HCT116 (cell line): ENCODE measurements at regions not wholly inside any gene's neighbourhood (a gene's known extent, or its start where the extent isn't known, plus 50 kb on each side); places are given as distances from the start of the nearest gene placed in this dataset.

Experiments
- ATAC-seq: fragments of 200-7000 bp; cut with Tn5 transposase; 2 replicates; pipeline ENCODE4 v1.9.1; 2020; ENCODE audit warnings: mild to moderate bottlenecking, moderate library complexity
- BruUV-seq: library from RNA; stranded (reverse); fragments of 400-500 nt; replicated peaks from 2 replicates; lab custom pipeline; 2021; lab: Mats Ljungman, UMichigan
- CTCF ChIA-PET: fragments of 300-600 bp; sonication (Branson Sonifier 250); formaldehyde crosslinking; loops from one replicate; lab custom pipeline; 2021; ENCODE audit warnings: antibody characterized with exemption; lab: Charles Lee
- POLR2A ChIA-PET: fragments of 300-600, 350-600 bp; sonication (Branson Sonifier 250); formaldehyde crosslinking; loops from one replicate; lab custom pipeline; 2021; ENCODE audit warnings: antibody characterized with exemption; lab: Charles Lee
- RAD21 ChIA-PET, 2 experiments: fragments of 300-600 bp; sonication (Branson Sonifier 250); formaldehyde crosslinking; loops; one replicate each; lab custom pipeline; 2023; ENCODE audit warnings: low total read pairs in 2 of 2; ENCODE audit not compliant: uncharacterized antibody in 2 of 2, unreplicated experiment in 2 of 2, low non-redundant PET in 1 of 2; lab: Charles Lee
- DNase-seq: peaks from one replicate; pipeline ENCODE4 v3.0.0-alpha.2; 2010; ENCODE audit warnings: low read depth, low spot score
- H2AFZ ChIP-seq: fragments of 200-600 bp; shearing (Covaris generic), sonication (generic); 2 replicates; pipeline ENCODE4 v1.6.1; 2017; ENCODE audit warnings: low read depth, mixed run types, mixed read lengths, antibody characterized with exemption, low read length; ENCODE audit not compliant: poor library complexity, severe bottlenecking
- H3K27ac ChIP-seq: 2 replicates; pipeline ENCODE4 v1.5.1; 2012; ENCODE audit warnings: low read depth, low read length
- H3K27me3 ChIP-seq: fragments of 200-600 bp; sonication (generic); 2 replicates; pipeline ENCODE4 v1.6.1; 2016; ENCODE audit warnings: mixed run types, low read length, mixed read lengths; ENCODE audit not compliant: insufficient read depth
- H3K36me3 ChIP-seq, 2 experiments: fragments of 200-500 bp in 1 of 2; fragments of 200-600 bp in 1 of 2; sonication (Bioruptor generic) in 1 of 2; sonication (generic) in 1 of 2; 2 replicates each; pipeline versions ENCODE4 v1.5.1 to v1.6.1; 2014 to 2016; ENCODE audit warnings: low read length in 2 of 2, inconsistent platforms in 1 of 2, mixed read lengths in 1 of 2, mixed run types in 1 of 2; ENCODE audit not compliant: insufficient read depth in 2 of 2, control insufficient read depth in 1 of 2
- H3K4me1 ChIP-seq, 2 experiments: fragments of 200-600 bp in 1 of 2; sonication (generic) in 1 of 2; 2 replicates each; pipeline versions ENCODE4 v1.5.1 to v1.6.1; 2012 to 2017; ENCODE audit warnings: low read length in 2 of 2, inconsistent platforms in 1 of 2, mild to moderate bottlenecking in 1 of 2, mixed read lengths in 1 of 2, mixed run types in 1 of 2, moderate library complexity in 1 of 2; ENCODE audit not compliant: insufficient read depth in 2 of 2, control insufficient read depth in 1 of 2
- H3K4me2 ChIP-seq: fragments of 200-600 bp; sonication (generic); 2 replicates; pipeline ENCODE4 v1.6.1; 2017; ENCODE audit warnings: mixed run types, low read length, mixed read lengths
- H3K4me3 ChIP-seq, 2 experiments: fragments of 200-600 bp in 1 of 2; sonication (generic) in 1 of 2; replicated peaks in 1 of 2; 2 replicates each; pipeline ENCODE4 v1.5.1; 2011 to 2016; ENCODE audit warnings: low read length in 2 of 2, control low read depth in 1 of 2, low read depth in 1 of 2, mild to moderate bottlenecking in 1 of 2, mixed read lengths in 1 of 2, mixed run types in 1 of 2
- H3K79me2 ChIP-seq: fragments of 200-600 bp; sonication (generic); 2 replicates; pipeline ENCODE4 v1.6.1; 2017; ENCODE audit warnings: mild to moderate bottlenecking, mixed run types, low read length, moderate library complexity, mixed read lengths; ENCODE audit not compliant: insufficient read depth
- H3K9ac ChIP-seq: fragments of 200-600 bp; sonication (generic); 2 replicates; pipeline ENCODE4 v1.6.1; 2016; ENCODE audit warnings: low read length, mixed read lengths
- H3K9me2 ChIP-seq: fragments of 200-600 bp; sonication (generic), shearing (Covaris generic); 2 replicates; pipeline ENCODE4 v1.6.1; 2017; ENCODE audit warnings: mixed run types, mild to moderate bottlenecking, moderate library complexity; ENCODE audit not compliant: insufficient read depth
- H3K9me3 ChIP-seq, 2 experiments: fragments of 200-500 bp in 1 of 2; fragments of 200-600 bp in 1 of 2; sonication (Bioruptor generic) in 1 of 2; sonication (generic) in 1 of 2; 2 replicates each; pipeline ENCODE4 v1.6.1; 2014 to 2017; ENCODE audit warnings: low read length in 2 of 2, mixed read lengths in 2 of 2, inconsistent platforms in 1 of 2, low read depth in 1 of 2, mild to moderate bottlenecking in 1 of 2, mixed run types in 1 of 2, moderate library complexity in 1 of 2; ENCODE audit not compliant: control insufficient read depth in 1 of 2, insufficient read depth in 1 of 2
- H4K20me1 ChIP-seq: fragments of 200-600 bp; sonication (generic), shearing (Covaris generic); 2 replicates; pipeline ENCODE4 v1.6.1; 2017; ENCODE audit warnings: mixed run types, mild to moderate bottlenecking, moderate library complexity; ENCODE audit not compliant: insufficient read depth
- CEBPB ChIP-seq: IDR thresholded peaks from 2 replicates; pipeline ENCODE4 v1.6.1; 2012; ENCODE audit warnings: low read depth
- EGR1 ChIP-seq: IDR thresholded peaks from 2 replicates; pipeline ENCODE4 v1.6.1; 2012; ENCODE audit warnings: low read depth
- ELF1 ChIP-seq: IDR thresholded peaks from 2 replicates; pipeline ENCODE4 v1.6.1; 2012; ENCODE audit warnings: low read depth, borderline replicate concordance
- EZH2 ChIP-seq: fragments of 200-600 bp; sonication (generic); IDR thresholded peaks from 2 replicates; pipeline ENCODE4 v1.6.1; 2017; ENCODE audit warnings: antibody characterized with exemption, mixed run types
- EZH2phosphoT487 ChIP-seq: fragments of 200-600 bp; IDR thresholded peaks from 2 replicates; pipeline ENCODE4 v1.6.1; 2018; ENCODE audit warnings: antibody characterized with exemption, borderline replicate concordance
- POLR2A ChIP-seq: IDR thresholded peaks from 2 replicates; pipeline ENCODE4 v1.7.0; 2011; ENCODE audit warnings: borderline replicate concordance; ENCODE audit not compliant: insufficient read depth, insufficient read length; ENCODE audit errors: extremely low read depth
- POLR2AphosphoS5 ChIP-seq: IDR thresholded peaks from 2 replicates; pipeline ENCODE4 v1.6.1; 2011; ENCODE audit warnings: mild to moderate bottlenecking, low read depth, low read length, moderate library complexity
- RAD21 ChIP-seq: IDR thresholded peaks from 2 replicates; pipeline ENCODE4 v1.6.1; 2012; ENCODE audit warnings: low read depth, mild to moderate bottlenecking
- SIN3A ChIP-seq: IDR thresholded peaks from 2 replicates; pipeline ENCODE4 v1.6.1; 2012; ENCODE audit warnings: low read depth
- SP1 ChIP-seq: IDR thresholded peaks from 2 replicates; pipeline ENCODE4 v1.6.1; 2012; ENCODE audit warnings: low read depth
- SRF ChIP-seq: IDR thresholded peaks from 2 replicates; pipeline ENCODE4 v1.6.1; 2012; ENCODE audit warnings: low read depth
- TCF7L2 ChIP-seq: IDR thresholded peaks from 2 replicates; pipeline ENCODE4 v1.7.0; 2011; ENCODE audit warnings: borderline replicate concordance, inconsistent platforms; ENCODE audit not compliant: insufficient read depth, insufficient read length; ENCODE audit errors: extremely low read depth
- YY1 ChIP-seq: IDR thresholded peaks from 2 replicates; pipeline ENCODE4 v1.6.1; 2011; ENCODE audit warnings: low read length, low read depth, moderate library complexity, mild to moderate bottlenecking; ENCODE audit not compliant: insufficient replicate concordance; ENCODE audit errors: extremely low read depth
- ZFX ChIP-seq: fragments of 450-650 bp; IDR thresholded peaks from 2 replicates; pipeline ENCODE4 v1.6.1; 2017
- ZNF274 ChIP-seq: fragments of 200-500 bp; sonication (Bioruptor generic); IDR thresholded peaks from 2 replicates; pipeline ENCODE4 v1.6.1; 2014; ENCODE audit warnings: mild to moderate bottlenecking, low read depth, low read length, inconsistent platforms
- intact Hi-C: fragments of 100-400 bp; cut with micrococcal nuclease; formaldehyde crosslinking; loops from 2 replicates; pipeline ENCODE4 v1.10.0; 2022
- TF ChIP-seq, protein P1 (sequence below): IDR thresholded peaks from 2 replicates; pipeline ENCODE4 v1.6.1; 2012; ENCODE audit warnings: low read depth
- TF ChIP-seq, protein P2 (sequence below): IDR thresholded peaks from 2 replicates; pipeline ENCODE4 v1.6.1; 2011; ENCODE audit warnings: mild to moderate bottlenecking, low read length, moderate library complexity; ENCODE audit not compliant: insufficient replicate concordance; ENCODE audit errors: extremely low read depth
- TF ChIP-seq, protein P3 (sequence below): IDR thresholded peaks from 2 replicates; pipeline ENCODE4 v1.6.1; 2012
- TF ChIP-seq, protein P4 (sequence below), 3 experiments: fragments of 200-600 bp in 1 of 3; sonication (generic) in 1 of 3; IDR thresholded peaks in 2 of 3; conservative IDR thresholded peaks in 1 of 3; 2 replicates each; pipeline ENCODE4 v1.5.1; 2012 to 2017; ENCODE audit warnings: low read depth in 2 of 3, low read length in 2 of 3, antibody characterized with exemption in 1 of 3, borderline replicate concordance in 1 of 3, control low read depth in 1 of 3, mild to moderate bottlenecking in 1 of 3, mixed read lengths in 1 of 3, mixed run types in 1 of 3, moderate library complexity in 1 of 3; ENCODE audit not compliant: insufficient read depth in 1 of 3

DNA sequence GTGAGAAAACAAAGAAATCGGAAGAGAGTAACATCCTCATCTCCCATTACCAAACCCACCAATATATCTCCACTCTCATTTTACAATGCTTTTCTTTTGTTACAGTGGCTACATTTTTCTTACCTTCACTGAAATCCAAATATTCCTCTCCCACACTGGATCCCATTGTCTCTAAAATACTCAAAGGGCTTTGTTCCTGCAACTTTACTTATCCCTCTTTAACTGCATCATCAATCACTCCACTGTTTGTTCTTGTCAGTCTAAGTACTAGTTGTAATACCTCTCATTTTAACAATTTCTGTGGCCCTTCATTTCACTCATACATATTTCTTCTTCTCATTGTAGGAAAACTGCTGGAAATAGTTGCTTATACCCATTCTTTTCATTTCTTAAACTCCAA, 464.2 kb upstream of the PIK3C3 start:
- BruUV-seq = no TSS peak

More for the DNA sequence above, 464.2 kb upstream of the PIK3C3 start:
- intact Hi-C loops = no loop called here
- ATAC-seq (no peak), DNase-seq (no peak)
- no peaks in the 10 kb centered on the region for H3K36me3 ChIP-seq
- H2AFZ ChIP-seq = no peak overlapping the region
- RAD21 ChIA-PET = no interaction called here
- H3K27me3 ChIP-seq = no peaks in the 10 kb centered on the region
- H3K4me2 ChIP-seq = no peak overlapping the region
- CTCF ChIA-PET = no interaction called here
- H3K4me3 ChIP-seq = no peak overlapping the region
- no peak overlapping the region for H3K27ac ChIP-seq
- no peaks in the 10 kb centered on the region for H4K20me1 ChIP-seq
- H3K9me3 ChIP-seq = peaks cover 9 to 28% of the 10 kb centered on the region in 2 experiments; a peak in 3 of 4 replicates
- no peaks in the 10 kb centered on the region for H3K9me2 ChIP-seq
- no peaks in the 10 kb centered on the region for H3K4me1 ChIP-seq
- POLR2A ChIA-PET = no interaction called here
- H3K79me2 ChIP-seq = no peaks in the 10 kb centered on the region
- no peak overlapping the region for H3K9ac ChIP-seq
- no peak for TF ChIP-seq EZH2phosphoT487
- no peak for TF ChIP-seq SIN3A
- no peak for TF ChIP-seq YY1
- TF ChIP-seq, protein P1, sequence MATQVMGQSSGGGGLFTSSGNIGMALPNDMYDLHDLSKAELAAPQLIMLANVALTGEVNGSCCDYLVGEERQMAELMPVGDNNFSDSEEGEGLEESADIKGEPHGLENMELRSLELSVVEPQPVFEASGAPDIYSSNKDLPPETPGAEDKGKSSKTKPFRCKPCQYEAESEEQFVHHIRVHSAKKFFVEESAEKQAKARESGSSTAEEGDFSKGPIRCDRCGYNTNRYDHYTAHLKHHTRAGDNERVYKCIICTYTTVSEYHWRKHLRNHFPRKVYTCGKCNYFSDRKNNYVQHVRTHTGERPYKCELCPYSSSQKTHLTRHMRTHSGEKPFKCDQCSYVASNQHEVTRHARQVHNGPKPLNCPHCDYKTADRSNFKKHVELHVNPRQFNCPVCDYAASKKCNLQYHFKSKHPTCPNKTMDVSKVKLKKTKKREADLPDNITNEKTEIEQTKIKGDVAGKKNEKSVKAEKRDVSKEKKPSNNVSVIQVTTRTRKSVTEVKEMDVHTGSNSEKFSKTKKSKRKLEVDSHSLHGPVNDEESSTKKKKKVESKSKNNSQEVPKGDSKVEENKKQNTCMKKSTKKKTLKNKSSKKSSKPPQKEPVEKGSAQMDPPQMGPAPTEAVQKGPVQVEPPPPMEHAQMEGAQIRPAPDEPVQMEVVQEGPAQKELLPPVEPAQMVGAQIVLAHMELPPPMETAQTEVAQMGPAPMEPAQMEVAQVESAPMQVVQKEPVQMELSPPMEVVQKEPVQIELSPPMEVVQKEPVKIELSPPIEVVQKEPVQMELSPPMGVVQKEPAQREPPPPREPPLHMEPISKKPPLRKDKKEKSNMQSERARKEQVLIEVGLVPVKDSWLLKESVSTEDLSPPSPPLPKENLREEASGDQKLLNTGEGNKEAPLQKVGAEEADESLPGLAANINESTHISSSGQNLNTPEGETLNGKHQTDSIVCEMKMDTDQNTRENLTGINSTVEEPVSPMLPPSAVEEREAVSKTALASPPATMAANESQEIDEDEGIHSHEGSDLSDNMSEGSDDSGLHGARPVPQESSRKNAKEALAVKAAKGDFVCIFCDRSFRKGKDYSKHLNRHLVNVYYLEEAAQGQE = no peak
- no peak for TF ChIP-seq TCF7L2
- TF ChIP-seq, protein P2, sequence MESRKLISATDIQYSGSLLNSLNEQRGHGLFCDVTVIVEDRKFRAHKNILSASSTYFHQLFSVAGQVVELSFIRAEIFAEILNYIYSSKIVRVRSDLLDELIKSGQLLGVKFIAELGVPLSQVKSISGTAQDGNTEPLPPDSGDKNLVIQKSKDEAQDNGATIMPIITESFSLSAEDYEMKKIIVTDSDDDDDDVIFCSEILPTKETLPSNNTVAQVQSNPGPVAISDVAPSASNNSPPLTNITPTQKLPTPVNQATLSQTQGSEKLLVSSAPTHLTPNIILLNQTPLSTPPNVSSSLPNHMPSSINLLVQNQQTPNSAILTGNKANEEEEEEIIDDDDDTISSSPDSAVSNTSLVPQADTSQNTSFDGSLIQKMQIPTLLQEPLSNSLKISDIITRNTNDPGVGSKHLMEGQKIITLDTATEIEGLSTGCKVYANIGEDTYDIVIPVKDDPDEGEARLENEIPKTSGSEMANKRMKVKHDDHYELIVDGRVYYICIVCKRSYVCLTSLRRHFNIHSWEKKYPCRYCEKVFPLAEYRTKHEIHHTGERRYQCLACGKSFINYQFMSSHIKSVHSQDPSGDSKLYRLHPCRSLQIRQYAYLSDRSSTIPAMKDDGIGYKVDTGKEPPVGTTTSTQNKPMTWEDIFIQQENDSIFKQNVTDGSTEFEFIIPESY = no peak
- TF ChIP-seq RAD21 = no peak
- no peak for TF ChIP-seq ZNF274
- no peak for TF ChIP-seq ELF1
- TF ChIP-seq, protein P3, sequence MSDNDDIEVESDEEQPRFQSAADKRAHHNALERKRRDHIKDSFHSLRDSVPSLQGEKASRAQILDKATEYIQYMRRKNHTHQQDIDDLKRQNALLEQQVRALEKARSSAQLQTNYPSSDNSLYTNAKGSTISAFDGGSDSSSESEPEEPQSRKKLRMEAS = no peak
- TF ChIP-seq, protein P4, sequence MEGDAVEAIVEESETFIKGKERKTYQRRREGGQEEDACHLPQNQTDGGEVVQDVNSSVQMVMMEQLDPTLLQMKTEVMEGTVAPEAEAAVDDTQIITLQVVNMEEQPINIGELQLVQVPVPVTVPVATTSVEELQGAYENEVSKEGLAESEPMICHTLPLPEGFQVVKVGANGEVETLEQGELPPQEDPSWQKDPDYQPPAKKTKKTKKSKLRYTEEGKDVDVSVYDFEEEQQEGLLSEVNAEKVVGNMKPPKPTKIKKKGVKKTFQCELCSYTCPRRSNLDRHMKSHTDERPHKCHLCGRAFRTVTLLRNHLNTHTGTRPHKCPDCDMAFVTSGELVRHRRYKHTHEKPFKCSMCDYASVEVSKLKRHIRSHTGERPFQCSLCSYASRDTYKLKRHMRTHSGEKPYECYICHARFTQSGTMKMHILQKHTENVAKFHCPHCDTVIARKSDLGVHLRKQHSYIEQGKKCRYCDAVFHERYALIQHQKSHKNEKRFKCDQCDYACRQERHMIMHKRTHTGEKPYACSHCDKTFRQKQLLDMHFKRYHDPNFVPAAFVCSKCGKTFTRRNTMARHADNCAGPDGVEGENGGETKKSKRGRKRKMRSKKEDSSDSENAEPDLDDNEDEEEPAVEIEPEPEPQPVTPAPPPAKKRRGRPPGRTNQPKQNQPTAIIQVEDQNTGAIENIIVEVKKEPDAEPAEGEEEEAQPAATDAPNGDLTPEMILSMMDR (IDR thresholded peaks at IDR 0.05 in 2 of 3, conservative IDR thresholded peaks at IDR 0.05 in 1 of 3; ENCODE audit: borderline replicate concordance in 1 of 3, insufficient read depth in 1 of 3, low read depth in 2 of 3, low read length in 2 of 3) = no peak
- TF ChIP-seq EGR1 = no peak
- no peak for TF ChIP-seq ZFX
- TF ChIP-seq CEBPB = no peak
- no peak for TF ChIP-seq POLR2AphosphoS5
- no peak for TF ChIP-seq EZH2
- no peak for TF ChIP-seq POLR2A
- no peak for TF ChIP-seq SP1
- TF ChIP-seq SRF = no peak
